NCI-H226 (cell line): ENCODE measurements at regions not wholly inside any gene's neighbourhood (a gene's known extent, or its start where the extent isn't known, plus 50 kb on each side); places are given as distances from the start of the nearest gene placed in this dataset.
"Not testable (repeated sequence)": the region's sequence is repeated elsewhere in the genome, so short reads cannot be mapped to it uniquely, and the experiment has no call there.

Source experiments
- DNase-seq: peaks from one replicate; pipeline ENCODE4 v3.0.0-alpha.2; 2015

GRCh38 chr22:22074634-22075381, 92.2 kb upstream of the TOP3B start:
- DNase-seq, result peak; percentile 67

DNA sequence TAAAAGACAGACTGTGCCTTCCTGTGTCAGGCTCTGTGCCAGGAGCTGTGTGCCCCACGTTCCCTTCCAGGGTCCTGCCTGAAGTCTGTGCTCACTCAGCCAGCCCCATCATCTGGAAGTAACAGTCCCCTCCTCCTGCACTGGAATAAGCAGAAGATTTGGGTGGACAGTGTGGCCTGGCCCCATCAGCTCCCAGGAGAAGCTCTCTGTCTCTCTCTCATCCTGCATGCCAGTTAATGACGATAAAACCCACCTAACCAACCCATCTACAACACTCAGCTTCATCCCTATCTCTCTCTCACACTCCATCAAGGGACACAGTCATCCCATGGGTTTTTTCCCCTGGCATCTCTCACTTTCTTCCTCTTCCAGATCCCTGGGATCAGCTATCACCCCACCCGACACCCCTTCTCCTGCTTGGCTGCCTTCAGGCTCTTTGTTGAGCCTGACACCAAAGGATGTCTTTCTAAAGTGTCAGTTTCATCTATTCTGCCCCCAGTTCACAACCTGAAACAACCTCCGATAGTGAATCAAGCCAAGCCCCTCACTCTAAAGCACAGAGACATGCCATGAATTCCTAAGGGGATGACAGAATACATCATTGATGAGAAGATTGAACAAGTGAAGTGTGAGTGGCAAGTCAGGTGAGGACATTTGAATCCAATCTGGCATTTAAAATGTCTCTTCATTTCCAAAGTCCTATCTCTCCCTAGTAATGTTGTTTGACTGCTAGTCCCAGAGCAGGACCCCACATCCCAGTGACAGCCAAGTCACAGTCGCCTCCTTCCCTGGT, 91.4 kb upstream of the TOP3B start:
- no peak for DNase-seq

GRCh38 chr22:22072169-22072836, 89.7 kb upstream of the TOP3B start:
- DNase-seq, result no peak

- no peak for DNase-seq
Measured at GRCh38 chr22:22071455-22071854, 88.9 kb upstream of the TOP3B start.

- DNase-seq, result no peak
Measured at GRCh38 chr22:22070371-22070824, 87.8 kb upstream of the TOP3B start.

GRCh38 chr22:22069450-22070370, 87.1 kb upstream of the TOP3B start:
- DNase-seq, result no peak

GRCh38 chr22:22068657-22069056, 86.1 kb upstream of the TOP3B start:
- no peak for DNase-seq

DNA sequence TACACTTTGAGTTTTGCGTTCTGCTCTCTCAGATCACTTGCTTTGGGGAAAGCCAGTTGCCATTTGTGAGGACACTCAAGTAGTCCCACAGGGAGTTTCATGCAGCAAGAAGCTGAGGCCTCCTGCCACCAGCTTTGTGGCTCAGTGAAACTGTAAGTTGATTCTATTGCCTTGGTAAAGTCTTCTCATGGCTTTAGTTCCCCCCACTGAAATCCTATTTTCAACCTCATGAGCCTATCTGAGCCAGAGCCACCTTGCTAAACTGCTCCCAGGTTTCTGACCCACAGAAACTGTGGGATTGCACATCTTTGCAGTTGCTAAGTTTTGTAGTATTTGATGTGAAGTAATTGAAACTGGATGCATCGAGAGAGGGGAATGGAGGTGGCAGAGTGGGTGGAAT, 85.4 kb upstream of the TOP3B start:
- no peak for DNase-seq

GRCh38 chr22:22067192-22067591, 84.6 kb upstream of the TOP3B start:
- no peak for DNase-seq

DNA sequence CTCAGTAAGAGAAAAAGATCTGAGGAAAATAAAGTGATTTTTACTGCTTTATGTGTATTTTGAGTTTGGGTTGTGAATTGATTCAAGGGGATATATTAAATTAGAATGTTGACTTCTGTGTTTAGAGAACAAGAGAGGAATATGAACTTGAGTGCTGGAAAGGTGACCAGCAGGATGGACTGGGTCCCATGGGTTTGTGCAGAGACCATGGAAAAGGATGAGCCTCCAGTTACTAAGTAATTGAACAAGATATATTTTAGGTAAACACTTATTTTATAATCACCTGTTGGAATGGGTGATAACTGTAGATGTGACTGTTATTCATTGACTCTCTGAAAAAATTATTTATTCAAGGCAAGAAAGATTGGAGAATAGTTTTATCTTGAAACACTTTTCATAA, 82.0 kb upstream of the TOP3B start:
- no peak for DNase-seq

- no peak for DNase-seq
Measured at GRCh38 chr22:22062306-22062793, 79.8 kb upstream of the TOP3B start.

GRCh38 chr22:22061085-22062077, 78.8 kb upstream of the TOP3B start:
- DNase-seq, result peak; percentile 1

- peak; percentile 5 for DNase-seq
Measured at GRCh38 chr22:22060200-22061084, 77.9 kb upstream of the TOP3B start.

DNA sequence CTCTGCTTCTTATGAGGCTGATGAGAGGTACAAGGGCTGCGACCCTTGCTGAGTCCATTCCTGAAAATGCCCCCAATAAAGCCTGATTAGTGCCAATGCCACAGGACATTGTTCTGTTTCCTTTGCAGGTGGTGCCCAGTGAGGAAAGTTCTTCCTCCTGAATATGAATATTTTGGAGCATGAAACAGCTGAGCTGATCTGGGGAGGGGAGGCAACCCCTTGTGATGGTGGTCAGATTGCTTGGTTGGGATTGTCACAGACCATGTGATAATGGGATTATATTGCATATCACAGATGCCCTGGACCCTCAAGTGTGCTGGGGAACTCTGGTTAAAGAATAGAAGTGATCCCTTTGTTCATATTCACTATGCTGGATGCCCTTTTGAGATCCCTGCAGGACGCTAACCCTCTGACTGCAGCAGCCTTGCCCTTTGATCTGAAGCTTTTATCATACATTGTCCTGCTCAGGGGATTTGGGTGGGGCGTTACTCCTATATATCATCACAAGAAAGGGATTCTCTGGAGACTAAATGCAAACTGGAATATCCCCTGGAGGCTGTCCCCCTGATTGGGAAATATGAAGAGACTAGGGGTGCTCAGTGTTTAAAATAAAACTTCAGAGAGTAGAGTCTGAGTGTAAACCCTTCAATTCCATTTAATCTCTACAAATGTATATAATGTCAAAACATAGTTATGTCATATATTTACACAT, 76.9 kb upstream of the TOP3B start:
- no peak for DNase-seq

DNA sequence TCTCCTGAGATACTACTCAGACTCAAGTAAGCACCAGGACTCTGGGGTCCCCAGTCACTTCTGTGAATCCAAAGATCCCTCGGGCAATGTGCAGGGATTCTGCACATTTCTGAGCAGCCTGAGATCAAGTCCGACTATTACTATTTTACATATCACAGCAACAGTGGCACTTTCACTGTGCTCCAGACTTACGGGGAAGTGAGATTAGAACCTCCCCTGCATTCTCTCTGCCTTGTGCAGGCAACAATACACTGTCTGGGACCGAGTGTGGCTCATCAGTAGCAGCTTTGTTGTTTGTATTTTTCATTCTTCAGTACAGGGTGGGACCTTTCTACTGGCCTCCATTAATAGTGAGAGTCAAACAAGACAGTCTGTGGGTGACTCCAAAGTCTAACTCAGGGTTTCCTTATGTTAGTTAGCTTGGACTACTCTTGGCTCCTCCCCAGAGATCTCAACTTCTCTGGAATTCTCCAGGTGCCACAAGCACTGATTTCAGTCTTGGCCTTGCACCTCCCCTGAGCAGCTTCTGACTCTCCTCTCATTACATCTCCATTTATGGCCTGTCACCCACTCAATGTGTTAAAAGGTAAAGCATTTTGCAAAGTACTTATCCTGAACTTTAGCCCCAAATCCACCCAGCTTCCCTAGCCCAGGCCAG, 76.2 kb upstream of the TOP3B start:
- no peak for DNase-seq

- DNase-seq, result no peak
Measured at GRCh38 chr22:22057617-22058378, 75.2 kb upstream of the TOP3B start.

GRCh38 chr22:22056809-22057594, 74.4 kb upstream of the TOP3B start:
- DNase-seq, result not testable (repeated sequence)
